ENCODE measurements at regions not wholly inside any gene's neighbourhood (a gene's known extent, or its start where the extent isn't known, plus 50 kb on each side); places are given as distances from the start of the nearest gene placed in this dataset.

DNA sequence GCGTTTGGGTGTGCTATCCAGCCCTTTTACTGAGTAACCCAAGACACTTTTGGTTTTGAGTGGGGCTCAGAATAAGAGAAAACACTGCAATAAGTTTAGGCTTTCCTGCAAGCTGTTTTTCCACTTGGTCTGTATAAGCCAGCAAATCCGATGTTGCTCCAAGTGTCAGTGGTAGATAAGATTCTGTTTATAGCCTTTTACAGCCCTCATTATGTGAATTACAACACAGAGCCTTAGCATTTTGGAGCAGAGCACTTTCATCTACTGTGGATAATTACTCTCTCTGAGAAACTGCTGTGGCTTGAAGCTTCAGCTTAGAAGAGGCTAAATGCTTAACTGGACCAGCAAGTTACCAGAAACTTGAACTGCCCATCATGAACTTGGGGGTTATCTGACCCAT lies 601.1 kb downstream of the JRKL start:
- H3K27me3 Mint-ChIP-seq (ENCODE audit: low read depth), result no peaks in the 10 kb centered on the region
- no CpG with 5 or more reads among the region's 2 CpGs for WGBS (ENCODE audit: extremely low coverage, insufficient read length, low lambda C conversion rate)
- H4K5ac ChIP-seq (ENCODE audit: insufficient read length, low read depth, low read length), result no peak overlapping the region
- no peak for DNase-seq
- no peak overlapping the region for H3K27ac ChIP-seq (ENCODE audit: insufficient read length, low read depth, low read length)
- H3K27ac Mint-ChIP-seq, result no peak overlapping the region
- TF ChIP-seq, protein P1, sequence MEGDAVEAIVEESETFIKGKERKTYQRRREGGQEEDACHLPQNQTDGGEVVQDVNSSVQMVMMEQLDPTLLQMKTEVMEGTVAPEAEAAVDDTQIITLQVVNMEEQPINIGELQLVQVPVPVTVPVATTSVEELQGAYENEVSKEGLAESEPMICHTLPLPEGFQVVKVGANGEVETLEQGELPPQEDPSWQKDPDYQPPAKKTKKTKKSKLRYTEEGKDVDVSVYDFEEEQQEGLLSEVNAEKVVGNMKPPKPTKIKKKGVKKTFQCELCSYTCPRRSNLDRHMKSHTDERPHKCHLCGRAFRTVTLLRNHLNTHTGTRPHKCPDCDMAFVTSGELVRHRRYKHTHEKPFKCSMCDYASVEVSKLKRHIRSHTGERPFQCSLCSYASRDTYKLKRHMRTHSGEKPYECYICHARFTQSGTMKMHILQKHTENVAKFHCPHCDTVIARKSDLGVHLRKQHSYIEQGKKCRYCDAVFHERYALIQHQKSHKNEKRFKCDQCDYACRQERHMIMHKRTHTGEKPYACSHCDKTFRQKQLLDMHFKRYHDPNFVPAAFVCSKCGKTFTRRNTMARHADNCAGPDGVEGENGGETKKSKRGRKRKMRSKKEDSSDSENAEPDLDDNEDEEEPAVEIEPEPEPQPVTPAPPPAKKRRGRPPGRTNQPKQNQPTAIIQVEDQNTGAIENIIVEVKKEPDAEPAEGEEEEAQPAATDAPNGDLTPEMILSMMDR (conservative IDR thresholded peaks at IDR 0.05), result no peak
- H3K4me3 Mint-ChIP-seq, result no peak overlapping the region
- H3K79me1 ChIP-seq (ENCODE audit: insufficient read depth, low read depth, low read length, poor library complexity, severe bottlenecking), result no peaks in the 10 kb centered on the region
- H3T11ph ChIP-seq (ENCODE audit: low read length), result no peak overlapping the region
- no peak overlapping the region for H2AK5ac ChIP-seq (ENCODE audit: insufficient read length, low read length)
- no peak overlapping the region for H3K18ac ChIP-seq (ENCODE audit: insufficient read length, low read depth, low read length)
- no peaks in the 10 kb centered on the region for H3K4me1 ChIP-seq (ENCODE audit: insufficient read depth, low read length)
- H4K20me1 ChIP-seq (ENCODE audit: control insufficient read depth, insufficient read depth, insufficient read length), result no peaks in the 10 kb centered on the region
- H2BK5ac ChIP-seq (ENCODE audit: insufficient read length, low read length), result no peak overlapping the region
- no peak overlapping the region for H3K4ac ChIP-seq (ENCODE audit: low read depth, low read length)
- no peak overlapping the region for H2BK20ac ChIP-seq (ENCODE audit: low read depth, low read length, poor library complexity, severe bottlenecking)
- H2BK15ac ChIP-seq (ENCODE audit: low read depth, low read length), result no peak overlapping the region
- H3K14ac ChIP-seq (ENCODE audit: insufficient read depth, low read length), result no peak overlapping the region
- no peak overlapping the region for H2BK12ac ChIP-seq (ENCODE audit: insufficient read length, low read depth, low read length)
- no peak overlapping the region for H3K9ac ChIP-seq (ENCODE audit: extremely low read depth, insufficient read length, low read length)
- no peaks in the 10 kb centered on the region for H3K27me3 ChIP-seq (ENCODE audit: insufficient read depth, low read length)
- no peaks in the 10 kb centered on the region; a peak in 1 of 7 replicates for H3K36me3 Mint-ChIP-seq (ENCODE audit: insufficient read depth in 1 of 3, low read depth in 3 of 3)
- H3K4me1 Mint-ChIP-seq, result no peaks in the 10 kb centered on the region
- H2AFZ ChIP-seq (ENCODE audit: low read length), result no peak overlapping the region
- H4K91ac ChIP-seq (ENCODE audit: insufficient read length, low read depth, low read length), result no peak overlapping the region
- no peaks in the 10 kb centered on the region for H3K9me3 ChIP-seq (ENCODE audit: control insufficient read depth, low read depth, low read length)
- no peak overlapping the region for H2BK120ac ChIP-seq (ENCODE audit: low read depth, low read length, poor library complexity, severe bottlenecking)
- no peak overlapping the region for H3K23ac ChIP-seq (ENCODE audit: insufficient read length, low read depth, low read length)
- no peaks in the 10 kb centered on the region for H3K23me2 ChIP-seq (ENCODE audit: insufficient read length, low read depth, low read length, poor library complexity, severe bottlenecking)
- H3K4me2 ChIP-seq (ENCODE audit: insufficient read depth, insufficient read length, low read length), result no peak overlapping the region
- no peaks in the 10 kb centered on the region for H3K79me2 ChIP-seq (ENCODE audit: insufficient read depth, low read length)
- no peak overlapping the region for H4K8ac ChIP-seq (replicated peaks; ENCODE audit: insufficient read length, low read depth, low read length)
- H3K9me3 Mint-ChIP-seq, result peaks cover 0 to 2% of the 10 kb centered on the region in 2 experiments; a peak in 2 of 5 replicates
- H3K56ac ChIP-seq (ENCODE audit: insufficient read length, low read depth, low read length), result no peak overlapping the region
